Ovary (tissue), 7 donors: ENCODE measurements at regions not wholly inside any gene's neighbourhood (a gene's known extent, or its start where the extent isn't known, plus 50 kb on each side); places are given as distances from the start of the nearest gene placed in this dataset.

Experiments used
- DNase-seq, 5 donors: peaks; one replicate each; pipeline ENCODE4 v3.0.0-alpha.2; 2019 to 2020
- H3K27ac ChIP-seq, 2 donors: fragments of 200-600 bp; one replicate each; pipeline versions ENCODE4 v1.5.1 to v1.8.0; 2019 to 2022
- H3K27me3 ChIP-seq: fragments of 200-600 bp; one replicate; pipeline ENCODE4 v1.8.0; 2022
- H3K36me3 ChIP-seq: fragments of 200-600 bp; sonication (generic); one replicate; pipeline ENCODE4 v1.5.1; 2019
- H3K4me1 ChIP-seq: one replicate; pipeline ENCODE4 v1.8.1; 2013; ENCODE audit warnings: mild to moderate bottlenecking, moderate library complexity; ENCODE audit not compliant: insufficient read depth
- H3K4me3 ChIP-seq: fragments of 200-600 bp; sonication (generic); one replicate; pipeline ENCODE4 v1.5.1; 2017
- H3K9me3 ChIP-seq, 2 donors: fragments of 200-600 bp in 1 of 2; sonication (generic) in 1 of 2; one replicate each; pipeline versions ENCODE4 v1.5.1 to v1.8.1; 2013 to 2019; ENCODE audit warnings: mild to moderate bottlenecking in 1 of 2, moderate library complexity in 1 of 2
- CTCF ChIP-seq, 3 donors: fragments of 450-650 bp in 2 of 3; fragments of 200-600 bp in 1 of 3; IDR thresholded peaks; one replicate each; pipeline versions ENCODE4 v1.5.1 to v1.8.0; 2016 to 2022; ENCODE audit warnings: antibody characterized with exemption in 3 of 3, mild to moderate bottlenecking in 1 of 3
- EP300 ChIP-seq: sonication (generic); formaldehyde crosslinking; IDR thresholded peaks from one replicate; pipeline ENCODE4 v1.6.1; 2017; ENCODE audit warnings: antibody characterized with exemption
- POLR2A ChIP-seq: fragments of 450-650 bp; IDR thresholded peaks from one replicate; pipeline ENCODE4 v1.6.1; 2017; ENCODE audit warnings: antibody characterized with exemption, mild to moderate bottlenecking, moderate library complexity
- WGBS, 3 donors: extraction: QIAGEN DNeasy Blood & Tissue Kit in 1 of 3; methylation state at CpG; one replicate each; pipeline versions ENCODE4 v1.1.5 to v1.1.7; 2013 to 2017; 5-methylcytosine and 5-hydroxymethylcytosine counted together
- intact Hi-C, 4 donors: fragments of 100-400 bp; cut with DNase I; formaldehyde crosslinking; loops; one replicate each; pipeline versions ENCODE4 v1.11.0 to v1.15.1; 2022 to 2023
- donor health status: DM: no; HTN: no; CAD: no; lungs with moderate emphysema.
- donor health status: DM: no; HTN: no; CAD: no.
- donor health status: Bipolar disorder and iron deficiency.
- donor health status: DM: no; HTN: no; CAD: no.
- donor health status: DM: yes; HTN: yes; CAD: no.

GRCh38 chr20:48230216-48230615 is 444.9 kb upstream of the SULF2 start:
- TF ChIP-seq EP300, result no peak
- TF ChIP-seq CTCF (IDR thresholded peaks at IDR 0.05), result no peak
- TF ChIP-seq POLR2A, result no peak
- Histone ChIP-seq H3K27ac (no peak overlapping the region), H3K36me3 (no peaks in the 10 kb centered on the region), H3K4me1 (no peaks in the 10 kb centered on the region), H3K4me3 (no peak overlapping the region), H3K27me3 (no peaks in the 10 kb centered on the region), H3K9me3 (no peaks in the 10 kb centered on the region)
- WGBS, 3 donors, result 70 to 73% (median 71%) methylated on average over 5 of the region's 5 CpGs
- intact Hi-C loops, result no loop called here
- no peak for DNase-seq

DNA sequence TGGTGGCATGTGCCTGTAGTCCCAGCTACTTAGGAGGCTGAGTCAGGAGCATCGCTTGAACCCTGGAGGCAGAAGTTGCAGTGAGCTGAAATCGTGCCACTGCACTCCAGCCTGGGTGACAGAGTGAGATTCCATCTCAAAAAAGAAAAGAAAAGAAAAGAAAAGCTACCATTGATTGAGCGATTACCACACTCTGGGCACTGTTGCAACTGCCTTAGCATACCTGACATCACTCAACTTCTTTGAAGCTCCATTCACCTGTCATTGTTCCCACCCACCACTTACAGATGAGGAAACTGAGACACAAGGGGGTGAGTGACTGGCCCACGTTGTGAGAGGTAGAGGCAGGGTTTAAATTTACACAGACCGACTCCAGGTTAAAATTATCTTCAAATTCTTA is 442.1 kb upstream of the SULF2 start:
- intact Hi-C loops, result no loop called here
- no peak overlapping the region for H3K4me3 ChIP-seq
- no peaks in the 10 kb centered on the region for H3K4me1 ChIP-seq
- H3K27me3 ChIP-seq, result no peaks in the 10 kb centered on the region
- H3K36me3 ChIP-seq, result no peaks in the 10 kb centered on the region
- WGBS, 3 donors, result 86 to 88% (median 88%) methylated on average over 5 of the region's 5 CpGs
- TF ChIP-seq POLR2A (no peak), EP300 (no peak), CTCF (IDR thresholded peaks at IDR 0.05) (no peak)
- H3K9me3 ChIP-seq, result no peaks in the 10 kb centered on the region
- no peak overlapping the region for H3K27ac ChIP-seq
- no peak for DNase-seq

DNA sequence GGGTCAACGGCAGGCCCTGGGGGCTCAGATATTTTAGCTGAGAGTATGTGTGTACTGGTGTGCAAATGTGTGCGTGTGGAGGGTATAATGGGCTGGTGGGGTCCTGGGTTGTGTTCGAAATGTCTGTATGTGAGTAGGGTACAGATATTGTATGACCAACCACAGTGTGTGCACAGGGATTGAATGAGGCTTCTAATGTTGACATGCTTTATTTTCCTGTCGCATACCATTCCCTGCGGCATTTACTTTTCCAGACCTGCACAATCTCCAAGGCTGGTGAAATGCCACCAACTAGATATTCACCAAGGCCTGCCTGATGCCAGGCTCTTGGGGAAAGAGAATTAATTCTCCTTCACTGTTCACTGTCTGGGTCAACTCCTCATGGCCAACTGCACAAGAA is 441.4 kb upstream of the SULF2 start:
- H3K27me3 ChIP-seq, result no peaks in the 10 kb centered on the region
- no peak overlapping the region for H3K4me3 ChIP-seq
- DNase-seq, result no peak
- H3K27ac ChIP-seq, result no peak overlapping the region
- H3K4me1 ChIP-seq, result no peaks in the 10 kb centered on the region
- WGBS, 3 donors, result 94 to 99% (median 97%) methylated on average over 5 of the region's 5 CpGs
- no peaks in the 10 kb centered on the region for H3K9me3 ChIP-seq
- intact Hi-C loops, result no loop called here
- no peaks in the 10 kb centered on the region for H3K36me3 ChIP-seq
- TF ChIP-seq EP300, result no peak
- no peak for TF ChIP-seq POLR2A
- no peak for TF ChIP-seq CTCF (IDR thresholded peaks at IDR 0.05)

DNA sequence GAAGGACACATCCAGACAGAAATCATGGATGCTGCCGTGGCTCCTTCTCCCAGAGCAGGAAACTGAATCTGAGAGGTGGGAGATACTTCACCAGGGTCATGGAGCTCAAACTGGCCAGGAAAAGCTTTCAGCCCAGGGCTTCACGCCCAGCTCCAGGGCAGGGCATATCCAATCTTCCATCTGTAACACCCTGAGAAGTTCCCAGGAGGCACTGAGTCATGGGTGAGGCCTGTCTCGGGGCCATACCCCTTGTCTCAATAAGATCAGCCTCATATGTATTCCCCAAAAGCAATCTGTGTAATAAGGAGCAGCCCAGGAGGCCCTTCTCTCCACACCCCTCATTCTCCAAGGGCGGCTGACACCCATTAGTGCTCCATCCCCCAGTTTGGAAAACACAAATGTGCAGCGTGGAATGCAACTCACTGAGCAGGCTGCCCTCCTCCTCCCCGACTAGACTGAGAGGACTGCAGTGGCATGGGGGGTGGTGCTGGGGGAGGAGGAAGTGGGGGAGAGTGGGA is 439.3 kb upstream of the SULF2 start:
- no peak overlapping the region for H3K4me3 ChIP-seq
- no peaks in the 10 kb centered on the region for H3K9me3 ChIP-seq
- WGBS, 3 donors, result 48 to 69% (median 54%) methylated on average over 6 of the region's 6 CpGs
- H3K4me1 ChIP-seq, result no peaks in the 10 kb centered on the region
- intact Hi-C loops, result no loop called here
- TF ChIP-seq EP300 (no peak), CTCF (IDR thresholded peaks at IDR 0.05) (no peak), POLR2A (no peak)
- H3K27me3 ChIP-seq, result no peaks in the 10 kb centered on the region
- DNase-seq, result no peak
- no peak overlapping the region for H3K27ac ChIP-seq
- no peaks in the 10 kb centered on the region for H3K36me3 ChIP-seq
